H1 (cell line): ENCODE measurements at regions not wholly inside any gene's neighbourhood (a gene's known extent, or its start where the extent isn't known, plus 50 kb on each side); places are given as distances from the start of the nearest gene placed in this dataset.
A peak's percentile ranks its signal among the peaks of the same experiment; 100 is the strongest.

Experiments used
- CTCF ChIA-PET: fragments of 300-600 bp; sonication (Branson Sonifier 250); formaldehyde crosslinking; loops from one replicate; lab custom pipeline; 2021; ENCODE audit not compliant: partially characterized antibody; lab: Charles Lee
- POLR2A ChIA-PET: fragments of 300-600 bp; sonication (Branson Sonifier 250); formaldehyde crosslinking; loops from one replicate; lab custom pipeline; 2021; ENCODE audit warnings: inconsistent platforms; ENCODE audit not compliant: partially characterized antibody; lab: Charles Lee
- DNase-seq, 2 experiments: peaks; one replicate each; pipeline versions ENCODE4 v3.0.0 to v3.0.0-alpha.2; 2010 to 2022; ENCODE audit warnings: low spot score in 2 of 2, low read depth in 1 of 2, mixed read lengths in 1 of 2
- FAIRE-seq: peaks from 2 replicates; lab custom pipeline; 2011; peaks lifted over from hg19 to GRCh38; lab: Jason Lieb, UNC
- H2AFZ ChIP-seq: 2 replicates; pipeline ENCODE4 v1.8.1; 2012; ENCODE audit warnings: low read length, inconsistent platforms
- H2AK5ac ChIP-seq: 2 replicates; pipeline ENCODE4 v1.6.1; 2013; ENCODE audit warnings: low read depth, low read length
- H2BK120ac ChIP-seq: replicated peaks from 2 replicates; pipeline ENCODE3; 2013; ENCODE audit warnings: low read depth, low read length, inconsistent platforms
- H2BK12ac ChIP-seq: 2 replicates; pipeline ENCODE4 v1.6.1; 2013; ENCODE audit warnings: low read depth, low read length
- H2BK15ac ChIP-seq: 2 replicates; pipeline ENCODE4 v1.6.1; 2013; ENCODE audit warnings: low read length
- H2BK20ac ChIP-seq: 2 replicates; pipeline ENCODE4 v1.6.1; 2013; ENCODE audit warnings: low read length
- H2BK5ac ChIP-seq: 2 replicates; pipeline ENCODE4 v1.6.1; 2013; ENCODE audit warnings: low read depth, low read length
- H3K14ac ChIP-seq: 2 replicates; pipeline ENCODE4 v1.6.1; 2013; ENCODE audit warnings: inconsistent platforms; ENCODE audit not compliant: insufficient read length
- H3K18ac ChIP-seq: 2 replicates; pipeline ENCODE4 v1.6.1; 2013; ENCODE audit warnings: low read length; ENCODE audit errors: extremely low read depth
- H3K23ac ChIP-seq: 2 replicates; pipeline ENCODE4 v1.6.1; 2013; ENCODE audit warnings: inconsistent platforms; ENCODE audit not compliant: insufficient read length
- H3K23me2 ChIP-seq: 2 replicates; pipeline ENCODE4 v1.6.1; 2013; ENCODE audit warnings: low read depth, low read length
- H3K27ac ChIP-seq: 2 replicates; pipeline ENCODE4 v1.6.1; 2011; ENCODE audit warnings: low read depth, low read length, inconsistent platforms
- H3K27me3 ChIP-seq, 4 experiments: replicated peaks in 1 of 4; 1 replicate in 1 of 4; 2 replicates in 3 of 4; pipeline versions ENCODE4 v1.6.1 to v1.8.1; 2011 to 2013; ENCODE audit warnings: low read length in 3 of 4, mild to moderate bottlenecking in 3 of 4, inconsistent platforms in 2 of 4, mixed read lengths in 2 of 4, moderate library complexity in 1 of 4; ENCODE audit not compliant: control insufficient read depth in 3 of 4, insufficient read depth in 3 of 4; ENCODE audit errors: extremely low read depth in 1 of 4
- H3K36me3 ChIP-seq, 4 experiments: 2 replicates each; pipeline versions ENCODE4 v1.6.1 to v1.8.1; 2011 to 2013; ENCODE audit warnings: mild to moderate bottlenecking in 4 of 4, low read length in 3 of 4, moderate library complexity in 2 of 4, control low read depth in 1 of 4, inconsistent platforms in 1 of 4; ENCODE audit not compliant: insufficient read depth in 4 of 4, control insufficient read depth in 2 of 4
- H3K4ac ChIP-seq: replicated peaks from 2 replicates; pipeline ENCODE3; 2013; ENCODE audit warnings: low read length, low read depth, mixed read lengths, inconsistent platforms; ENCODE audit not compliant: insufficient read length
- H3K4me1 ChIP-seq, 4 experiments: replicated peaks in 1 of 4; 1 replicate in 1 of 4; 2 replicates in 3 of 4; pipeline versions ENCODE4 v1.6.1 to v1.8.1; 2011 to 2013; ENCODE audit warnings: low read length in 3 of 4, inconsistent platforms in 2 of 4, mixed read lengths in 1 of 4; ENCODE audit not compliant: insufficient read depth in 4 of 4, control insufficient read depth in 3 of 4
- H3K4me2 ChIP-seq, 2 experiments: 2 replicates each; pipeline versions ENCODE4 v1.6.1 to v1.8.1; 2011 to 2013; ENCODE audit warnings: low read depth in 2 of 2, low read length in 2 of 2, control low read depth in 1 of 2, inconsistent platforms in 1 of 2, mild to moderate bottlenecking in 1 of 2; ENCODE audit not compliant: insufficient read depth in 1 of 2
- H3K4me3 ChIP-seq, 4 experiments: fragments of 200-600, 300-600 bp in 1 of 4; sonication (generic), shearing (Covaris generic), sonication (Bioruptor Twin) in 1 of 4; 2 replicates each; pipeline versions ENCODE4 v1.5.1 to v1.8.1; 2011 to 2016; ENCODE audit warnings: low read length in 4 of 4, low read depth in 3 of 4, control low read depth in 2 of 4, inconsistent platforms in 2 of 4, mild to moderate bottlenecking in 2 of 4, mixed read lengths in 1 of 4, moderate library complexity in 1 of 4; ENCODE audit not compliant: insufficient read depth in 2 of 4; ENCODE audit errors: extremely low read depth in 1 of 4
- H3K56ac ChIP-seq: replicated peaks from 2 replicates; pipeline ENCODE3; 2013; ENCODE audit warnings: low read depth, mild to moderate bottlenecking, mixed read lengths, low read length, inconsistent platforms; ENCODE audit not compliant: insufficient read length
- H3K79me1 ChIP-seq: 2 replicates; pipeline ENCODE4 v1.6.1; 2013; ENCODE audit warnings: low read depth, low read length, control low read depth
- H3K79me2 ChIP-seq, 2 experiments: 2 replicates each; pipeline versions ENCODE4 v1.6.1 to v1.8.1; 2012 to 2013; ENCODE audit warnings: low read length in 2 of 2, mild to moderate bottlenecking in 2 of 2, inconsistent platforms in 1 of 2; ENCODE audit not compliant: insufficient read depth in 2 of 2, control insufficient read depth in 1 of 2
- H3K9ac ChIP-seq, 4 experiments: replicated peaks in 1 of 4; 1 replicate in 1 of 4; 2 replicates in 3 of 4; pipeline versions ENCODE4 v1.6.1 to v1.8.1; 2011 to 2013; ENCODE audit warnings: low read depth in 3 of 4, low read length in 3 of 4, control low read depth in 2 of 4, mild to moderate bottlenecking in 2 of 4, moderate library complexity in 2 of 4, inconsistent platforms in 1 of 4; ENCODE audit errors: extremely low read depth in 1 of 4
- H3K9me3 ChIP-seq, 2 experiments: 2 replicates each; pipeline versions ENCODE4 v1.6.1 to v1.8.1; 2012 to 2013; ENCODE audit warnings: mild to moderate bottlenecking in 2 of 2, moderate library complexity in 2 of 2, control low read depth in 1 of 2, inconsistent platforms in 1 of 2, low read depth in 1 of 2, low read length in 1 of 2, mixed read lengths in 1 of 2; ENCODE audit not compliant: insufficient read depth in 2 of 2
- H4K20me1 ChIP-seq, 2 experiments: replicated peaks in 1 of 2; 2 replicates each; pipeline versions ENCODE3 to v1.8.1; 2011 to 2013; ENCODE audit warnings: inconsistent platforms in 2 of 2, low read length in 2 of 2, mild to moderate bottlenecking in 1 of 2; ENCODE audit not compliant: insufficient read depth in 2 of 2, control insufficient read depth in 1 of 2
- H4K5ac ChIP-seq: 2 replicates; pipeline ENCODE4 v1.6.1; 2013; ENCODE audit warnings: low read length, low read depth, mixed read lengths, inconsistent platforms; ENCODE audit not compliant: insufficient read length
- H4K8ac ChIP-seq: 2 replicates; pipeline ENCODE4 v1.8.0; 2013; ENCODE audit warnings: mild to moderate bottlenecking, moderate library complexity, low read length, inconsistent platforms; ENCODE audit not compliant: insufficient read depth; ENCODE audit errors: extremely low read depth
- H4K91ac ChIP-seq: replicated peaks from 2 replicates; pipeline ENCODE3; 2013; ENCODE audit warnings: low read length, mixed read lengths, inconsistent platforms; ENCODE audit not compliant: insufficient read length
- CBX5 ChIP-seq: fragments of 300-800, 300-1000 bp; sonication (generic); IDR thresholded peaks from 2 replicates; pipeline ENCODE4 v1.7.1; 2016; ENCODE audit warnings: antibody characterized with exemption, low read length, low read depth
- CEBPB ChIP-seq: IDR thresholded peaks from 2 replicates; pipeline ENCODE4 v1.6.1; 2012; ENCODE audit warnings: low read depth, low read length
- WGBS, 2 experiments: shearing (Covaris generic) in 1 of 2; methylation state at CpG; one replicate each; pipeline versions ENCODE4 v1.1.6 to v1.1.7; 2013 to 2015; ENCODE audit warnings: low lambda C conversion rate in 2 of 2, mixed read lengths in 2 of 2, inconsistent platforms in 1 of 2, low coverage in 1 of 2, missing lambda C conversion rate in 1 of 2; ENCODE audit not compliant: insufficient replicate concordance in 2 of 2, insufficient coverage in 1 of 2, insufficient read length in 1 of 2; ENCODE audit errors: extremely low coverage in 1 of 2, missing lambda C conversion rate in 1 of 2; 5-methylcytosine and 5-hydroxymethylcytosine counted together

DNA sequence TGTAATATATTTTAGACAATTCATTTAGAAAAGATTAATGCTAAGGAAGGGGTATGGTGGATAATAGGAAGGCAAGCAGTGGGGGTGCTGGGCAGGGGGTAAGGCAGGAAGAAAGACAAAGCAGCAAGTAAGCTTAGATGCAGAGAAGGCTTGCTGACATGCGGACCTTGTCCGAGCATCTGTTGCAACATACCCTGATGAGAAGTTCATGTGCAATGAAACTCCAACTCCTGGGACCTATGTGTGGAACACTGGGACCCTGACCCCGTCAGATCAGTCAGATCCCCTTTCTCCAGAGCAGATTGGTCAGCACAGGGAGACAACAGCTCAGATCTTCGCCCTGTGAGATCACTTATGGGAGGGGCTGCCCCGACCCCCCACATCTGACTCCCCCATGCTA, 71.3 kb upstream of the ZNF599 start:
- Histone ChIP-seq H3K9me3 (no peaks in the 10 kb centered on the region), H4K8ac (no peak overlapping the region), H4K20me1 (no peaks in the 10 kb centered on the region), H4K91ac (no peak overlapping the region), H3K9ac (no peak overlapping the region), H3K18ac (no peak overlapping the region), H3K79me2 (no peaks in the 10 kb centered on the region), H3K4ac (no peak overlapping the region), H2BK12ac (no peak overlapping the region), H2BK15ac (no peak overlapping the region), H3K14ac (no peak overlapping the region), H3K56ac (no peak overlapping the region), H3K4me3 (no peak overlapping the region), H3K79me1 (no peaks in the 10 kb centered on the region), H3K36me3 (no peaks in the 10 kb centered on the region), H3K27ac (no peak overlapping the region), H2BK5ac (no peak overlapping the region), H2AK5ac (no peak overlapping the region), H3K23ac (no peak overlapping the region), H2BK120ac (no peak overlapping the region), H2BK20ac (no peak overlapping the region), H3K4me2 (0 out of 4 replicates have a peak overlapping the region, but pooled peaks of 1 of the 2 experiments have one; percentile 1), H3K23me2 (no peaks in the 10 kb centered on the region), H3K4me1 (peaks cover 0 to 6% (median 2%) of the 10 kb centered on the region in 4 experiments; a peak in 3 of 7 replicates), H4K5ac (no peak overlapping the region), H3K27me3 (peaks cover 0 to 7% (median 4%) of the 10 kb centered on the region in 4 experiments; a peak in 5 of 7 replicates), H2AFZ (0 out of 2 replicates have a peak overlapping the region, but pooled peaks have one; percentile 54)
- ChIA-PET CTCF (interaction anchor here (0.6 to 0.9 kb wide), 2 partner anchors 15 to 61 kb away, joined by 3 read pairs; no protein-coding TSS in a partner anchor), POLR2A (no interaction called here)
- DNase-seq (no peak), FAIRE-seq (no peak)
- TF ChIP-seq CEBPB (peak; percentile 62), CBX5 (no peak)
- WGBS, 2 experiments = 69% methylated on average over 5 of the region's 5 CpGs; no CpG with 5 or more reads in 1 of the 2 experiments
